ENCODE measurements at regions not wholly inside any gene's neighbourhood (a gene's known extent, or its start where the extent isn't known, plus 50 kb on each side); places are given as distances from the start of the nearest gene placed in this dataset.

GRCh38 chr12:114898159-114898558 is 214.2 kb upstream of the TBX3 start:
- TF ChIP-seq CTCF (IDR thresholded peaks at IDR 0.05; ENCODE audit: poor library complexity), result no peak
- no peak for TF ChIP-seq EZH2phosphoT487 (IDR thresholded peaks at IDR 0.05; ENCODE audit: low read depth, severe bottlenecking, unreplicated experiment)

Measured in hepatocyte (in vitro differentiated cells).